GM18909 (cell line): ENCODE measurements at regions not wholly inside any gene's neighbourhood (a gene's known extent, or its start where the extent isn't known, plus 50 kb on each side); places are given as distances from the start of the nearest gene placed in this dataset.
"Not testable (repeated sequence)": the region's sequence is repeated elsewhere in the genome, so short reads cannot be mapped to it uniquely, and the experiment has no call there.

Experiments used
- ATAC-seq: cut with Tn5 transposase; IDR thresholded peaks from one replicate; pipeline ENCODE4 v1.9.1; 2021; ENCODE audit warnings: mild to moderate bottlenecking; ENCODE audit not compliant: unreplicated experiment, poor library complexity

DNA sequence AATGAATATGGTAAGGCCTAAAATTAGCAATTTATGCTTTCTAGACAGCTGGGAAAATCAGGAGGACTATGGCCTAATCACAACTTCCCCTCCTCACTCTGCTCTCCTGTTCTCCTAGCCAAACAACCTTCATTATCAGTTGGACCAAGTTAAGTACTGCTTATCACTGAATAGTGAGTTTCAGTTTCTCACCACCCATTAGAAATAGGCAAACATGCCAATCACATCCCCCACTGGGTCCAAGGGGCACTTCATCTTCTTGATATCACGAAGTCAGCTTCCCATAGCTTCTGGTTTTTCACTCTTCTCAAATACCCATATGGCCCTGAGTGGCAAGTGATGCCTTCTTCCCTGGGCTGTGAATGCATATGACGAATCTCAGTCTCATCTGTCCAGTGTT is 689.6 kb downstream of the SLITRK5 start:
- ATAC-seq = no peak

DNA sequence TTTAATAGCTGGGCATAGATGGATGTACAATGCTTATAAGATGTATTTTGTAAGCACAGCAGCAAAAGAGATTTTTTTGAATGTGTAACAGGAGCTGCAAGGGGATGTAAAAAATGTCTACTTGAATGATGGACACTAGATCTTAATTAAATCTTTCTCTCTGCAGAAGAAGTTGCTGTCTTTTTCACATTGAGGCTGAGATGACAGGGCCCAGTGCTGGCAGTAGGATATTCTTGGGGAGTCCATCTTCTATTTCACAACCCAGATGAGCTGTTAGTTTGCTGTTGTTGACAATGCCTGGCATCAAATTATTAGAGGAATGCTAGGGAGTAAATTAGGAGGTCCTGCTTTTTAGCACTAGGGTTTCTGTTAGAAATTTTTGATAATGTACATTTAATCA is 698.7 kb downstream of the SLITRK5 start:
- ATAC-seq = no peak

DNA sequence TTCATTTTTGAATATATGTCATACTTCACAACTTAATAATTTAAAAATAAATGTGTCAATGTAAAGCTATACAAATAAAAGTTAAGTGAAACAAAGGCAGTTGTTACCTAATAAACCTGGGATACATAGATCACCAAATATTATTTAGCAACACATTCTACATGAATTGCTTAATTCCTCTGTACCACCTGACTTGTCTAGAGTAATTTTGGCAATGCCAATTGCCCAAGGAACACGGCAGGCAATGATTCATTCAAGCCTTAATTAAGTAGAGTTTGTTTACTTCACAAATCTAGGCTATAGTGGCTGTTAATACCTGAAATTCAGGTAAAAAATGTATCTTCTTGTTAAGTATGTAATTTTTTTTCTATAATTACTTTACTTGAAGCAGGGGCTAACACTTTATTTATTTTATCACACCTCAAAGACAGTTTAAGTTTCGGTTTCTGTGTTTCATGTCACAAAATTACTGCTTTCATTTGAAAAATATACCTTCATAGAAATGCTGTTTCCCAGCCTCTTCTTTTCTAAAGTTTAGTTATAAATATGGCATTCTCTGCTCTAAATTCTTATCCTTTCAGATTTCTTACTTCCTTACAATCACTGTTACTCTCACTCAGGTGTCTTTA is 705.7 kb downstream of the SLITRK5 start:
- no peak for ATAC-seq

DNA sequence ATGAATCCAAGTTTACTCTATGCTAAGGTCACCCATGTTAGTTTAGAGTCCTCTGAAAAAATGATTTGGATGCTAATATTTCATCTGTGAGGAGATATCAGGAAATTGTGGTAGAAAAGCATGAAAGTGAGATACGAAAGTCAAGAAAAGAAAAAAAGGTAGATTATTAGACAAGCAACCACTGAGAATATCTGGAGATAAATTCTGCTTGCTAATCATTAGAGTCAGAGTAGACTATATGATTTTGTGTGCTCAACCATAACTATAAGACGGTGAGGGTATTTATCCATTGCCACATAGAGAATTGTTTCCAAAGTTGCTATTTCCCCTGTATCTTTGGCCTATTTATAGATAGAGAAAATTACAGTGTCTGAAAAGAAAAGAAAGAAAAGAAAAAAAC is 706.7 kb downstream of the SLITRK5 start:
- ATAC-seq = no peak

DNA sequence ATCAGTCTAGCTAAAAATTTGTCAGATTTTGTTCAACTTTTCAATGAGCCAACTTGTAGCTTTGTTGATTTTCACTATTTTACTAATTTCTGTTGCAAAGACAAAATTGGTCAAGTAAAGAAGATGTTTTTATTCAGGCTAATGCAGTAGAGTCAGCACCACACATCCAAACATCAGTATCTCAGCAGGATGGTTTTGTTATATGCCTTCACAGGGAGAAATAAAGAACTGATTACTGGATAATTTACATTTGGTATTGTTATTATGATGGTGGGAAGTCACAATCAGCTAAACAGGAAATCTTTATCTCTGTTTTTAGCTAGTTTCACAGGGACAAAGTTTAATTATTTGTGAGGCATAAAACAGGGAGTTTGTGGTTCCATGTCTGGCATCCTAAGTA is 713.4 kb downstream of the SLITRK5 start:
- no peak for ATAC-seq

DNA sequence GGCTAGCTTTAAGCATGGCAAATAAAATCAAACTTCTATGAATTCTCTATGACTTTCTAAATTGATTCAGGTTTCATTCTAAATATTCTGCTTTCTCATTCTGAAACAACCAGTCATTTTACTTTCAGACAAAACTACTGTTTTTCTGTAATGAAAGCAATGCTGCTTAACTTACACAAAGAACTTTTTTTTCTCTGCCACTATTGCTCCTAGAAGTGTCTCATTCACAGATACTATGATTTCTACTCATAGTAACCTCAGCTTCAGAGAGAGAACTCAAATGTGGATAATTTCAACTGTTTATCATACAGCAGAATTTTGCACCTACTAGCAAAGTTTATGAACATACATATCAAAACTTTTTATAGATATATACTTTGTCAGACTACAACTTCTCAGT is 724.6 kb downstream of the SLITRK5 start:
- ATAC-seq = no peak

DNA sequence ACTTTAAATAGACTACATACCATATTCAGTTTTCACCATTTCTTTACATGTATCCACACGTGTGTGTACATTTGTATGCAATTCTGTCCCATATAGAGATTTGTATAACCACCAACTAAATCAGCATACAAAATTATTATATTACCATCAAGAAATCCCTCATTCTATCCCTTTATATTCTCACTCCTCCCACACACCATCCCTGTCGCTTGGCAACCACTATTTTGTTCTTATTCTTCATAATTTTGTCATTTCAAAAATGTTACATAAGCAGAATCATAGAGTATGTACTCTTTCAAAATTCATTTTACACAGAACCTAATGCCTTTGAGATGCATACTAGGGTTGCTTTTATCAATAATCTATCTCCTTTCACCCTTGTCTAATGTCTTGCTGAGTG is 740.5 kb downstream of the SLITRK5 start:
- ATAC-seq = no peak

DNA sequence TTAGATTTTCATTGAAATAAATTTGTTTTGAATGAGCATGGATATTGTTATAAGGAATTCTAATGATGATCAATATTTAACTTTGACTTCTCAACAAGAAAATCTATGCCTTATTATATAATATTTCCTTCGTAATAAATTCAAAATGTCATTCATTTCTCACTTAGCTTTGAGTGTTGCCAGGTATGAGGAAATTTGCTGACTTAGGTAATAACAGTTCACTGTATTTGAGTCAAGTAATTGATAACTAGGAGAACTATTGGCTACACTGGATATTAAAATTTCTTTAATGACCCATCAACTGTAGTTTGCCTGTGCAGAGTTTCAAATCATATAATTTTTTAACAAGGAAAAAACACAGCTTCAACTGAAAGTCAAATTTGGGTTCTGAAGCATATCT is 746.6 kb downstream of the SLITRK5 start:
- ATAC-seq = no peak

DNA sequence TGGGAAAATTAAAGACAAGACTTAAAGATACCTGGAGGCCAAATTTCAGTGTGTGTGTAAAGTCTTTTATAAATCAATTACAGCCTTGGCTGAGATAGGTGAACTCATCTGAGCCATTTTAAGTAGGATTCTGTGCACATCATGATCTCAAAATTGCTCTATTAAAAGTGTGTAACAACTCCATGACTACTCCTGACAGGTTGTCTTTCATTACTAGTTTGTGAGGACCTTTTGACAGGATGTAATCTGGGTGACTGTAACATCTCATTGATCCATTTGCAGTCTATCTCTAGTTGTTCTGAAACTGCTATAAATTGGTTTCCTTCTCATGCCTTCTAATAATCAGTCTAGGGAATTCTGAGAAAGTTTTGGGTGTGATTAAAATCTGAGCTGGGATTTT is 753.3 kb downstream of the SLITRK5 start:
- no peak for ATAC-seq

DNA sequence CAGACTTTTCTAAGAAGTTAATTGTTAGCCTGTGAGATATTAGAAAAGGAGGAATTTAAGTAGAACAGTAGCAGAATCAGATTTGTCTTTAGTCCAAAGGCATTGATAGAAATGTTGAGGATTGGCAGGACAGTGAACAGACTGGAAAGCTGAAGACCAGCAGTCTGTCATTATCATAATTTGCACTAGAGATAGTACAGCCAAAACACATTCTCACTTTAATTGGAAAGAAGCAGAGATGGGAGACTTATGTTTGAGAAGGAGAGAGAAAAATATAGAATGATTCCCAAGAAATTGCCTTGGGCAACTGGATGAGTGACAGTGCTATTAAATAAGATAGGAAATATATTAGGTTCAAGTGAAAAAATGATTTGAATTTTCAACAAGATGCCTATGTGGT is 755.5 kb downstream of the SLITRK5 start:
- ATAC-seq = no peak

DNA sequence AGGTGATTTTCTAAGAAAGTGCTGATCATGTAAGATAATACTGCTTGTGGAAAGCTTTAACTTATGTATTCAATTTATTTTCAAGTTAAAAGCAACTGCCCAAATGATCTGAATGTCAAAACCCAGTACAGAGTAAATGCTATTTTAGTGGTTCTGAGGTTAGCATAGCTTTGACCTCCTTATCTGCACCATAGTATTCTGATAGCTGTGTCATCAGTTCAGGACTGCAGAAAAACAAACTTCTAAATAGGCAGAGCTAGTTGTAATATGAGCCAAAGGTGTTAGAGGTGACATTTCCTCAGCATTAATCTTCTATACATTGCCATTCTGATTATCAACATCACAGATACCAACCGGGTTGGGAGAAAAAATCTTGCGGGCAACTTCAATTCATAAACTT is 758.7 kb downstream of the SLITRK5 start:
- no peak for ATAC-seq

DNA sequence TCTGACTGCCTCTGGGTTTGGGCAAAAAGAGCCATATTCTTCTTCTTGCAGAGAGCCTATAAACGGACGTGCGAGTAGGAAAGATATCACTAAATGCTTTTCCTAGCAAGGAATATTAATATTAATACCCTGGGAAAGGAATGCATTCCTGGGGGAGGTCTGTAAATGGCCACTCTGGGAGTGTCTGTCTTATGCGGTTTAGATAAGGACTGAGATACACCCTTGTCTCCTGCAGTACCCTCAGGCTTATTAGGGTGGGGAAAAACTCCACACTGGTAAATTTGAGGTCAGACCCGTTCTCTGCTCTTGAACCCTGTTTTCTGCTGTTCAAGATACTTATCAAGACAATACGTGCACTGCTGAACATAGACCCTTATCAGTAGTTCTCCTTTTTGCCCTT is 763.8 kb downstream of the SLITRK5 start:
- ATAC-seq = no peak

DNA sequence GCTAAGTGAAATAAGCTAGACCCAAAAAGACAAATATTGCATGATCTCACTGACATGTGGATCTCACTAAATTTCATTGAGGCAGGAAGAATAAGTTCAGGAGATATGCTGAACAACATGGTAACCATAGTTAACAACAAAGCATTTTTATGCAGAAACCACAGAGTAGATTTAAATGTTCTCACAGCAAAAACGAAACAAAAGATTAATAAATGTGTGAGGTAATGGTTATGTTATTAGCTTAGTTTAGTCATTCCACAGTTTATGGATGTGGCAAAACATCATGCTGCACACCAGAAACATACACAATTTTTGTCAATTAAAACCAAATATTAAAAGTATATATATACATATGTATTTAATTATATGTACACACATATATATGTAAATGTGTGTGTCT is 765.8 kb downstream of the SLITRK5 start:
- ATAC-seq = no peak

DNA sequence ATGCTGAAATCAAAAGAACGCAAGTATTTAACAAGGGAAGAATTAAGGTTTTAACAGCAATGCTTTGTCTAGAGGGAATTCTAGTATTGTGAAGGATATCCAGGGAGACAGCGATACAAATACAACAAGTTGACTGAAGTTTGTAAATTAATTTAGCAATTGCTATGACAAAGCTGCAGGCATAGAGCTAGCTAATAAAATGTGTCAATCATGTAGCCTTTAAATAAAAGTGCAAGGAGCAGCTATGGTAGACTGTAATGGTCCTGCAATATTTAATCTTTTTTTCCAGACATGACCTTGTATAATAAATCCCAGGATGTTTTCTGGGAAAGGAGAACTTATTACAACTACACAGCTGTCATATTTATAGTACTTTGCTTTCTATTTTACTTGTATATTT is 779.3 kb downstream of the SLITRK5 start:
- no peak for ATAC-seq

DNA sequence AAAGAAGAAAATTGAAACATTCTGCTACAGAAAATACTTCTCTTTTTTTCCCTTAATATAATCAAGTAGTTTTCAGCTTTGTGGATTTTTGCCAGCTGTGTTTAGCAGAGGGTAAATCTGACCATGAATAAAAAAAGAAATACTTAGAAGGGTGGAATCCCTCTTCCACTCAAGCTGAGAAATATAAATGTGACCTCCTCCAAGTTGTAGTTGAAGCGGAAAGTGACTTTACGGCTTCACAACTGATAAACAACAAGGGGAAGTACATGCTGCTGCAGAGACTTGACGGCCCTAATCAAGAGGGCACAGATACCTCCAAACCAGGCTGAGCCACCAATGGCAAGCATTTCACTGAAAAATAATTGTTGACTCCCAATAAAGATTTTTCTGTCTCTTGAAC is 785.0 kb downstream of the SLITRK5 start:
- no peak for ATAC-seq

DNA sequence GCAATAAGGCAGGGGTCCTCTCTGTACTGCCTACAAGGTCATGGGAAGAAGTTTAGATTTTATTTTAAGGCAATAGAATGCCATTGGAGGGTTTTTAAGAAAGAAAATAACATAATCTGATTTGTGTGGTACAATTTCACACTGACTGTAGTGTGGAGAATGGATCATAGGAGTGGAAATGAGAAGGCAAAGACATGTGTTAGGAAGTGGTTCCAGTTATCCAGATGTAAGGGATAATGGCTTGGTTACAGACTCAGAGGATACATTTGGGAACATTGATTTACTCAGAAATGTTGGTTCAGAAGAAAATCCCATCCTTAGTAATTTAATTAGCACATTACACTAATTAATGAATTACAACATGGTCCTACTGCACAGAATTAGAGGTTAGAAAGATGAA is 788.2 kb downstream of the SLITRK5 start:
- no peak for ATAC-seq

DNA sequence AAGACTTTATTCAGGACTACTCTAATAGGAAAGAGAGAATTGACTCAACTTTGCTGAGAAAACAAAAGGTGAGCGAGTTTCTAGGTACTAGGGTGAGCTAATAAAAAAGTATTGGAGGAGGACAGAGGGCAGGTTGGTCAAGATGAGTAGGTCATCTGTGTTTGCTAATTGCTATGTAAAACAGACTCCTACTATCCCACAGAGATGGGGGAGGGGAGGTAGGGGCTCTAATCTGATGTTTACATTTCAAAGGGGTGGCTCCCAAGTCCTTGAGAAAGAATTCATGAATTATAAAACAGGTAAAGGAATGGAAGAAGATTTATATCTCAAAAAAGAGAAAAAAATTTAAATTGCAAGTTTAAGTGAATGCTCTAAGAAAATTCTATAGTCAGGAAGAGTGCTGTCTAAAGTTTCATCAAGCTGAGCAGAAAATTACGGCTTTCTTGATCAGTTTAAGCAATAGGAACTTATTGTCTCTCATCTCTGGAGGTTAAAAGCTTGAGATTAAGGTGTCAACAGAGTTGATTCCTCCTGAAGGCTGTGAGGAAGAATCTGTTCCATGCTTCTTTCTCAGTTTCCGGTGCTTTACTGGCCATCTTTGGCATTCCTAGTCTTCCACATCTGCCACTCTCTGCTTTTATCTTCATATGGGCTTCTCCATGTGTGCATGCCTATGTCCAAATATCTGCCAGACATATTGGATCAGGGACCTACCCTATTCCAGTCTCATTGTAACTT is 790.3 kb downstream of the SLITRK5 start:
- ATAC-seq = no peak

DNA sequence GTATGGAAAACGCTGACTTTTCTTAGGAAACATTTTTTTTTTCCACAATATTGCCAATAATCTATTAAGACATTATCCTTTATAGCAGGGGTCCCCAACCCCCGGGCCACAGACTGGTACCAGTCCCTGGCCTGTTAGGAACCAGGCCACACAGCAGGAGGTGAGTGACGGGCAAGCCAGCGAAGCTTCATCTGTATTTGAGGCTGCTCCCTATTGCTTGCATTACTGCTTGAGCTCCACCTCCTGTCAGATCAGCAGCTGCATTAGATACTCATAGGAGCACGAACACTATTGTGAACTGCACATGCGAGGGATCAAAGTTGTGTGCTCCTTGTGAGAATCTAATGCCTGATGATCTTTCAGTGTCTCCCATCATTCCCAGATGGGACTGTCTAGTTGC is 793.7 kb downstream of the SLITRK5 start:
- no peak for ATAC-seq

DNA sequence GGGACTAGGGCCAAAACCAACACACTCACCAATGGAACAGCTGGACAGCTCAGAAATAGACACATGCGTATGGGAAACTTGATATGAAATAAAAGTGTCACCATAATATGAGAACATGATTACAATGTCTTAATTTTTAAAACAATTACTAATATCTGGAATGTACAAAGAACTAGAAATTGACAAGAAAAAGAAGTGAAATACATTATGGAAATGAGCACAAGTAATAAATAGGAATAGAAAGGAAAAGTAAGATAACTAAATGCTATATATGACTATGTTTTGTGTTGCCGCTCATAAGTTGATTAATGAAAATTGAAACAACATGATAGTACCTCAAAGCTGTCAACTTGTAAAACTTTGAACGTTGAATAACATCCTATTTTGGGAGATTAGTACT is 801.1 kb downstream of the SLITRK5 start:
- ATAC-seq = no peak

DNA sequence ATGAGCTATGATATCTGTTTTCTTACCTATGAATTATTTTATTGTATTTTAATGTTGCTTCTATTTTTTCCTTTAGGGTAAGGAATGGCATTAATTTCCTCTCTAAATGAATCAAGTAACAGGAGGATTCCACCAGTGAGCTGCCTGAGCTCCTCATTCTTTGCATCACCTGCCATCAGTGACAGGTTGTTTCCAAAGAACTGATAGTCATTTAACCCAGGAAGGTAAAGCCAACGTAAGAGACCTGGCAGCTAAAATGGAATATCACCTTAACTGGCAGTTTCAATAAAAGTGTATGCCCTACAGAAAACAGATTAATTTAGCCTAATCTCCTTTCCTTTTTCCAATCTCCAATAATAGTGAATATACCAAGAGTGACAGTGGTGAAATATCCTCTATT is 812.0 kb downstream of the SLITRK5 start:
- ATAC-seq = no peak

DNA sequence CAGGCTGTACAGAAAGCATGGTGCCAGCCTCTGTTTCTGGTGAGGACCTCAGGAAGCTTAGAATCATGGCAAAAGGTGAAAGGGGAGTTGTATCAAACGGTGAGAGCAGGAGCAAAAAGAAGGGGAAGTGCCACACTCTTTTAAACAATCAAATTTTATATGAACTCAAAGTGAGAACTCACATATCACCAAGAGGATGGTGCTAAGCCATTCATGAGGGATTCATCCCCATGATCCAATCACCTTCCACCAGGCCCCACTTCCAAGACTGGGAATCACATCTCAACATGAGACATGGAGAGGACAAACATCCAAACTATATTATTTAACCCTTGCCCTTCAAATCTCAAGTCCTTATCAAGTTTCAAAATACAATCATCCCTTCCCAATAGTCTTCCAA is 836.7 kb downstream of the SLITRK5 start:
- no peak for ATAC-seq

DNA sequence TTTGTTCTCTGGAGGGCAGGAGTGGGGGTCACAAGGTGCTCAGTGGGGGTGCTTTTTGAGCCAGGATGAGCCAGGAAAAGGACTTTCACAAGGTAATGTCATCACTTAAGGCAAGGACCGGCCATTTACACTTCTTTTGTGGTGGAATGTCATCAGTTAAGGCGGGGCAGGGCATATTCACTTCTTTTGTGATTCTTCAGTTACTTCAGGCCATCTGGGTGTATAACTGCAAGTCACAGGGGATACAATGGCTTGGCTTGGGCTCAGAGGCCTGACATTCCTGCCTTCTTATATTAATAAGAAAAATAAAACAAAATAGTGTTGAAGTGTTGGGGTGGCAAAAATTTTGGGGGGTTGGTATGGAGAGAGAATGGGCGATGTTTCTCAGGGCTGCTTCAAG is 841.8 kb downstream of the SLITRK5 start:
- not testable (repeated sequence) for ATAC-seq
